ENCODE measurements at regions not wholly inside any gene's neighbourhood (a gene's known extent, or its start where the extent isn't known, plus 50 kb on each side); places are given as distances from the start of the nearest gene placed in this dataset.

DNA sequence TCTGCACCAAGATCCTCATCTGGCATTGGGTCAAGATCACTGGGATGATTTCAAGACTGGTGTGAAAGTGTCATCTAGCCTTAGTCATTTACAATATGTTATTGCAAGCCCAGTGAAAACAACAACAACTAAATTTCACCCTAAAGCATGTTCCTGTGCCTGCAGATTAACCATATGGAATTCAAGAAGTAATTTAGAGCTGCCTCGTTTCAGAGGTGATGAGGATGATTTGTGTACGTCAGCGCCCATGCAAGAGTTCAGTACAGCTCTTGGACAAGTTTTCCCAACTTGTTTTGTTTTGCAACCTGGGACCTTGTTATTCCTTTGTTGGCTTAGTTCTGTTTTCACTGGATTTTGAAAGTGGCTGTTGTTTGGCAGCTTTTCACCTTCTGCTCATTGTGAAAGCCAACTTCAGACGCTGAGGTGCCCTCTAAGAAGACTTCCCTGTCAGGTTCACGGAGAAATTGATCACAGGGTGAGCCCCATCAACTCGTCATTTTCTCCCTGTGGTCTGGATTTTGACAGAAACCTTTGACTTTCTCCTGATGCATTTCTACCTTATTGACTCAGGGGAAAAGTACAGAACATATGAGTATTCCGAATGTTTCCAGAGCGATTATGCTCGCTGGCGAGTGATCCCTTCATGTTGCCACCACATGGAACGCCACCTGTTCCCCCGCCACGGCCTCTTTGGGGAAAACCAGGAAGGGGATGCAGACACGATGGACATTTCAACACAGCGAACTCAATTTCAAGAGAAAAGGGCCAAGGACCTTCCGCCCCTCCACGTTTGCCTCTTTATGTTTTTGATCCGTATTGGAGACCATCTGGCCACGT, 85.6 kb downstream of the FOXL1 start:
- Histone ChIP-seq H3K36me3 (ENCODE audit: control insufficient read depth, insufficient read depth, low read length) (no peaks in the 10 kb centered on the region), H3K27me3 (replicated peaks; ENCODE audit: control insufficient read depth, insufficient read depth, low read length) (no peaks in the 10 kb centered on the region), H3K4me3 (replicated peaks; ENCODE audit: low read depth, low read length) (no peak overlapping the region)
- no peak for DNase-seq (ENCODE audit: extremely low read depth, insufficient read length)
- TF ChIP-seq, protein P1, sequence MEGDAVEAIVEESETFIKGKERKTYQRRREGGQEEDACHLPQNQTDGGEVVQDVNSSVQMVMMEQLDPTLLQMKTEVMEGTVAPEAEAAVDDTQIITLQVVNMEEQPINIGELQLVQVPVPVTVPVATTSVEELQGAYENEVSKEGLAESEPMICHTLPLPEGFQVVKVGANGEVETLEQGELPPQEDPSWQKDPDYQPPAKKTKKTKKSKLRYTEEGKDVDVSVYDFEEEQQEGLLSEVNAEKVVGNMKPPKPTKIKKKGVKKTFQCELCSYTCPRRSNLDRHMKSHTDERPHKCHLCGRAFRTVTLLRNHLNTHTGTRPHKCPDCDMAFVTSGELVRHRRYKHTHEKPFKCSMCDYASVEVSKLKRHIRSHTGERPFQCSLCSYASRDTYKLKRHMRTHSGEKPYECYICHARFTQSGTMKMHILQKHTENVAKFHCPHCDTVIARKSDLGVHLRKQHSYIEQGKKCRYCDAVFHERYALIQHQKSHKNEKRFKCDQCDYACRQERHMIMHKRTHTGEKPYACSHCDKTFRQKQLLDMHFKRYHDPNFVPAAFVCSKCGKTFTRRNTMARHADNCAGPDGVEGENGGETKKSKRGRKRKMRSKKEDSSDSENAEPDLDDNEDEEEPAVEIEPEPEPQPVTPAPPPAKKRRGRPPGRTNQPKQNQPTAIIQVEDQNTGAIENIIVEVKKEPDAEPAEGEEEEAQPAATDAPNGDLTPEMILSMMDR (IDR thresholded peaks at IDR 0.05; ENCODE audit: insufficient read depth, low read length, poor library complexity, severe bottlenecking), result no peak

DNA sequence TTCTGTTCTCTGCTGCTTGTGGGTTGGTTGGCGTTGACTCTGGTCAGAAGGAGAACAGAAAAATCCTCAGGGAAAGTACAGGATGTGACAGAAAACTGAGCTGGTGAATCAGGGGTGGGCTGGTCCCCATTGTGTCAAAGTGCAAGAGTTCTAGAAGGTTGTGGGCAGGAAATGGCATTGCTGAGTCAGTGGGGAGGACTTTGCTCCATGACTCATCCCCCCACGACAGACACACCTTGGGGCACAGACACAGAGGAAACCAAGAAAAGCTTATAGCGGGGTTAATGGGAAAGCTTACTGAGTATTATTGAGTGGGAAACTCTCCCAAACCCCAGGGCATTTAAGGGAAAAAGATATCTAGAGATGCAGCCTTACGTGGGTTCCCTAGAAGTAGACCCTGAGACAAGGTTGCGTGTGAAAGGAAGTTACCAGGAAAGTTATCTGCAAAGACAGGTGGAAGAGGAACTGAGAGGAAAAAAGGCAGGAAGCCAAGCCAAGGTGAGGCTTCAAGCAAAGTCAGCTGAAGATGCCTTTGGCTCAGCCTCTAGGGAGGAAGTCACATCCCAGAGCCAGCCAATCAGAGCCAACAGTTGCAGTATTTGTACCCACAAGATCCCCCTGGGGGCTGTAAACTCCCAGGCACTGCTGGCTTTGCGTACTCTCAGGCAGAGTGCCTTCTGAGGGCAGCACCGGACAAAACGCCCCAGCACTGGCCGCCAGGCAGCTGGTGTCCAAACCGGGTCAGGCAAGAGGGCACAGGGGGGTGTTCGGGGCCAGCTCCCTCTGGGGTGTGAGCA, 86.4 kb downstream of the FOXL1 start:
- H3K27me3 ChIP-seq (replicated peaks; ENCODE audit: control insufficient read depth, insufficient read depth, low read length), result no peaks in the 10 kb centered on the region
- no peak overlapping the region for H3K4me3 ChIP-seq (replicated peaks; ENCODE audit: low read depth, low read length)
- peak; percentile 18 for DNase-seq (ENCODE audit: extremely low read depth, insufficient read length)
- no peaks in the 10 kb centered on the region for H3K36me3 ChIP-seq (ENCODE audit: control insufficient read depth, insufficient read depth, low read length)
- TF ChIP-seq, protein P1 (IDR thresholded peaks at IDR 0.05; ENCODE audit: insufficient read depth, low read length, poor library complexity, severe bottlenecking), result no peak

DNA sequence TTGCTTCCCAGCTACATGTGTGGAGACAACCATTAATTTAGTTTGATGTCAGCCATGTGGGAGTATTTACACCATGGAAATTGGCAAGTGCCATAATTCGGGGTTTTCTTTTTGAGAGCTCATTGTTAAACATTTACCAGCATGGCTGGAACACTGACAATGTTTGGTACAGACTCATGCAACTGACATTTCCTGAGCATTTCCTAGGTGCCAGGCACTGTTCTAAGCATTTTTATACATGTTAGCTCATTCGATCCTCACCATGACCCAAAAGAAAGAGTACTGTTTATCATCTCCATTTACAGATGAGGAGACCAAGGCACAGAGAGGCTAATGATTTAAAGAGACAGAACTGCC, 86.9 kb downstream of the FOXL1 start:
- TF ChIP-seq, protein P1 (IDR thresholded peaks at IDR 0.05; ENCODE audit: insufficient read depth, low read length, poor library complexity, severe bottlenecking), result no peak
- Histone ChIP-seq H3K36me3 (ENCODE audit: control insufficient read depth, insufficient read depth, low read length) (no peaks in the 10 kb centered on the region), H3K27me3 (replicated peaks; ENCODE audit: control insufficient read depth, insufficient read depth, low read length) (no peaks in the 10 kb centered on the region), H3K4me3 (replicated peaks; ENCODE audit: low read depth, low read length) (no peak overlapping the region)
- no peak for DNase-seq (ENCODE audit: extremely low read depth, insufficient read length)

DNA sequence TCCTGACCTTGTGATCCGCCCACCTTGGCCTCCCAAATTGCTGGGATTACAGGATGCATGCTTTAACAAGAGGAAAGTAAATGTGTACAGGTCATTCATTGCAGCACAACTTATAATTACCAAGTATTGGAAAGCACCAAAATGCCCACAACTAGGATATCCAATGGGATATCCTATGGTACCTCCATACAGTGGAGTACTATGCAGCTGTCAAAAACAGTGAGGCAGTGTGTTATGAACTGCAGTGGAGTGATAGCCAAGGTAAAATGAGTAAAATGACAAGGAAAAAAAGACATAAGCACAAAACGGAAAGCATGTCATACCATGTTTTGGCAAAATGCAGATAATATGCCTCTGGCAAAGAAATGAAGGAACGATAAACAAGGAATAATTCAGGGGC, 87.6 kb downstream of the FOXL1 start:
- TF ChIP-seq, protein P1 (IDR thresholded peaks at IDR 0.05; ENCODE audit: insufficient read depth, low read length, poor library complexity, severe bottlenecking), result no peak
- Histone ChIP-seq H3K36me3 (ENCODE audit: control insufficient read depth, insufficient read depth, low read length) (no peaks in the 10 kb centered on the region), H3K27me3 (replicated peaks; ENCODE audit: control insufficient read depth, insufficient read depth, low read length) (no peaks in the 10 kb centered on the region), H3K4me3 (replicated peaks; ENCODE audit: low read depth, low read length) (no peak overlapping the region)
- no peak for DNase-seq (ENCODE audit: extremely low read depth, insufficient read length)

DNA sequence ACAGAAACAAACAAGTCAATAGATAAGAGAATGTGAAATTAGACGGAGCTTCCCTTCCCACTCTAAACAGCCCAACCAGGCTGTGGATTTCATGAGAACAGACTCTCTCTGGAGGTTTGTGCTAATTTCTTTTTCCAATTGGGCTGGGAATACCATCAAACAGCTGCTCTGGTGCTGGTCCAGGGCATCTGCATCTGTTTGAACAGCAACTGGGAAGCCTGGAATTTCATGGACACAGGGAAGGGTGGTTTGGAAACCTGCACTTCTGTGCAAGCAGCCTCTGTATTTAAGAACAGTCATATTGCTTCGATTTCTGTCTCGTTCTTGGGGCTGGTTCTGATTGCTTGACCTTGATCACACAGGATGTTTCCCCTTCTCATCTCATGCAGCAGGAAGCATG, 88.7 kb downstream of the FOXL1 start:
- TF ChIP-seq, protein P1 (IDR thresholded peaks at IDR 0.05; ENCODE audit: insufficient read depth, low read length, poor library complexity, severe bottlenecking), result no peak

More for the DNA sequence above, 88.7 kb downstream of the FOXL1 start:
- Histone ChIP-seq H3K36me3 (ENCODE audit: control insufficient read depth, insufficient read depth, low read length) (no peaks in the 10 kb centered on the region), H3K27me3 (replicated peaks; ENCODE audit: control insufficient read depth, insufficient read depth, low read length) (no peaks in the 10 kb centered on the region), H3K4me3 (replicated peaks; ENCODE audit: low read depth, low read length) (no peak overlapping the region)
- DNase-seq (ENCODE audit: extremely low read depth, insufficient read length), result no peak

All from GM06990 (cell line).